ENCODE measurements at regions not wholly inside any gene's neighbourhood (a gene's known extent, or its start where the extent isn't known, plus 50 kb on each side); places are given as distances from the start of the nearest gene placed in this dataset.

DNA sequence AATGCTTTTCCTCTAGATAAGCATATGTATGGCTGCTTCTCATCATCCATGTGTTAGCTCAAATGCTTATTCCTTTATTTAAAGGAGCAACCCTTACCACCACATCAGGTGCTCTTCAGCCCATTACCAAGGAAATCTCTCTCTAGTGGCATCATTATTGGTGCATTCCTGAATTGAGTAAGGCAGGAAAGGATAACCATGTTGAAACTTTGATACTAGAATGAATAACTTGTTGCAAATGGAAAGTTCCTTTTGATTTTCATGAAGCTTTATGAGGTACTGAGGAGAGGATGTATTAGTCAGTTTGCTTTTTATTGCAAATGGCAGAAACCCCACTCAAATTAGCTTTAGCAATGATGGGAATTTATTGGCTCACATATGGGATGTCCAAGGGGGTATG lies 212.3 kb upstream of the FGF13 start:
- TF ChIP-seq, protein P1, sequence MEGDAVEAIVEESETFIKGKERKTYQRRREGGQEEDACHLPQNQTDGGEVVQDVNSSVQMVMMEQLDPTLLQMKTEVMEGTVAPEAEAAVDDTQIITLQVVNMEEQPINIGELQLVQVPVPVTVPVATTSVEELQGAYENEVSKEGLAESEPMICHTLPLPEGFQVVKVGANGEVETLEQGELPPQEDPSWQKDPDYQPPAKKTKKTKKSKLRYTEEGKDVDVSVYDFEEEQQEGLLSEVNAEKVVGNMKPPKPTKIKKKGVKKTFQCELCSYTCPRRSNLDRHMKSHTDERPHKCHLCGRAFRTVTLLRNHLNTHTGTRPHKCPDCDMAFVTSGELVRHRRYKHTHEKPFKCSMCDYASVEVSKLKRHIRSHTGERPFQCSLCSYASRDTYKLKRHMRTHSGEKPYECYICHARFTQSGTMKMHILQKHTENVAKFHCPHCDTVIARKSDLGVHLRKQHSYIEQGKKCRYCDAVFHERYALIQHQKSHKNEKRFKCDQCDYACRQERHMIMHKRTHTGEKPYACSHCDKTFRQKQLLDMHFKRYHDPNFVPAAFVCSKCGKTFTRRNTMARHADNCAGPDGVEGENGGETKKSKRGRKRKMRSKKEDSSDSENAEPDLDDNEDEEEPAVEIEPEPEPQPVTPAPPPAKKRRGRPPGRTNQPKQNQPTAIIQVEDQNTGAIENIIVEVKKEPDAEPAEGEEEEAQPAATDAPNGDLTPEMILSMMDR (IDR thresholded peaks at IDR 0.05), result no peak
- TF ChIP-seq POLR2A (IDR thresholded peaks at IDR 0.05), result no peak

All from Peyer's patch (tissue), 4 donors.